ENCODE measurements at regions not wholly inside any gene's neighbourhood (a gene's known extent, or its start where the extent isn't known, plus 50 kb on each side); places are given as distances from the start of the nearest gene placed in this dataset.

DNA sequence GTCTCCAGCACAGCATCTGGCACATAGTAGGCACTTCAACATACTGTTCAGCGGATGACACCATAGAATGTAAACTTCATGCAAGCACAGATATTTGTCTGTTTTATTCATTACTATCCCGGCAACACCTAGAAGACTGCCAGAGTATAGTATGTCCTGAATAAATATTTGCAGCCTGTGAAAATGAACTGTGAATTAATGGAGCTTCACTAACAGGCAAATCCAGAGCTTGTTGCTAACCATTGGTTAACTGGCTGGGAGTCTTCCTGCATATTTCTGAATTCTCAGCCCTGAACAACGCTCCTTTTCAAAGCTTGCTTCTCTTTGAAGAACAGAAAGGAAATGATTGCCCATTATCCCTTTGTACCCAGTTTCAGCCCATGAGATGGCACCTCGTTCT, 243.3 kb upstream of the CRY1 start:
- no peak for DNase-seq (ENCODE audit: low read depth, low spot score)
- peak overlapping the region; percentile 69 for H3K27ac ChIP-seq

- peak overlapping the region; percentile 69 for H3K27ac ChIP-seq
- peak; percentile 88 for DNase-seq (ENCODE audit: low read depth, low spot score)
Observed at GRCh38 chr12:107337346-107338095, 244.2 kb upstream of the CRY1 start.

- DNase-seq (ENCODE audit: low read depth, low spot score): no peak
Observed at GRCh38 chr12:107339487-107339886, 246.1 kb upstream of the CRY1 start.

DNA sequence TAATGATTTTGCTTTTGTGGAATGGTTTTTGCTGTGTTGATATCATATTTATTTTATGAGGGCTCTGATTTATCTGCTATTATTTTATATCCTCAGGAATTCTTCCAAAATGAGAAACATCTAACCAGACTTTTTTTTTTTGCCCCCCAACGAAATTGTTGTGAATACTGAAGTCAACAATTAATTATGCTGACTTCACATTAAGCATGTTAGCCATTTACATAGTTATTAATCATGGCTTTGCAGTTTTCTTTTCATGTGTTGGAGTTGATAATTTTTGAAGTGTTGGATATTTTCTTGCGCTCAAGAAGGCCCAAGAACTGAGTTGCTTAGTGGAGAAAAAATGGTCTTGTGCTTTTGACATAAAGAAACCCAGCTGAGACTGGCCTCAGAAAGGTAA, 246.6 kb upstream of the CRY1 start:
- no peak for DNase-seq (ENCODE audit: low read depth, low spot score)
- no peak overlapping the region for H3K27ac ChIP-seq

More at GRCh38 chr12:107339487-107339886, 246.1 kb upstream of the CRY1 start:
- no peak overlapping the region for H3K27ac ChIP-seq

DNA sequence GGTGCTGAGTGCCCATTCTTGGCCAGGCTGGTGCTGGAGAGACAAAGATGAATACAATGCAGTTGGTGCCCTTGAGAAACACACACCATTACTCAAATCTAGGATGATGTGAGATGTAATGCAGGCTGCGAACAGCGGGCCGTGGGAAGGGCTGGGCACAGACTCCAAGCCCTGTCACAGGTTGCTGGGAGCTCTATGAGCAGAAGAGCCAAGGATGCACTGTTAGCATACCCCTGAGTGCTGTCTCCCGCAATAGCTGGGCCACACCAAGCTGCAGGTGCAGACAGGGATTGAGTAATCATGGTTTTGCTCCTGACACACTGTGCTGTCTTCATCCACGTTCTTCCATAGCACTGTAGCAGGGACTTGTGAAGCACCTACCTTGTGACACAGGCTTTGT, 247.5 kb upstream of the CRY1 start:
- no peak overlapping the region for H3K27ac ChIP-seq
- DNase-seq (ENCODE audit: low read depth, low spot score): no peak

GRCh38 chr12:107344035-107344808, 250.9 kb upstream of the CRY1 start:
- H3K27ac ChIP-seq: peak overlapping the region; percentile 11
- no peak for DNase-seq (ENCODE audit: low read depth, low spot score)

DNA sequence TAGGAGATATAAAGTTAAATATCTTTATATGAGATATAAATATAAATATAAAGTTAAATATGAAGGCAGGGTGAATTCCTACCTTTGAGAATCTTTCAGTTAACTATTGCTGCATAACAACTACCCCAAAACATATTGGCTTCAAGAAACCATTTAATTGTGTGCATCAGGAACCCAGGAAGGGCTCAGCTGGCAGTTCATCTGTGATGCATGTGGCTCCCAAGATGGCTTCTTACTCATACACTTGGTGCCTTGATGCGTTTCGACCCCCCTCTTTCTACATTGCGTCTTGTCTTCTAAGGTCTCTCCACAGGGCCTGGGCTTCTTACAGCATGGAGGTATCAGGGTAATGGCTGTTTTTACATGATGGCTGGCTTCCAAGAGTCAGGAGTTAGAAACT, 253.9 kb upstream of the CRY1 start:
- no peak for DNase-seq (ENCODE audit: low read depth, low spot score)
- H3K27ac ChIP-seq: no peak overlapping the region

GRCh38 chr12:107349008-107349747, 255.8 kb upstream of the CRY1 start:
- peak overlapping the region; percentile 57 for H3K27ac ChIP-seq
- DNase-seq (ENCODE audit: low read depth, low spot score): peak; percentile 92

DNA sequence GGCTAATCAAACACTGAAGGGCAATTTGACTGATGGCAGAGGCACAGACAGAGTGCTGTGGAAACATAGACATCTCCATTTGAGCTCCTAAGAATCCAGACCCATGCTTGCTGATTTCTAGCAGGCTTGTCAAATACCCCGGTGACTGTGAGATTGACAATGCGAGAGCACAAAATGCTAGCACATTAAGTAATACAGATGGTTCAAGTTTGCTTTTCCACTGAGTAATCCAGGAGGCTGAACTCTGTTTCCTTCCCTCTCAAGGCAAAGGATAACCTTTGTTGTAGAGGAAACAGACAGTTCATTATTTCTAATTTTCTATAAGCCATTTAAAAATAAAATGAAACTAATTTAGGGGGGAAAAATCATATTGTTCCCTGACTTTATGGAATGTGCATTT, 256.5 kb upstream of the CRY1 start:
- DNase-seq (ENCODE audit: low read depth, low spot score): no peak

DNA sequence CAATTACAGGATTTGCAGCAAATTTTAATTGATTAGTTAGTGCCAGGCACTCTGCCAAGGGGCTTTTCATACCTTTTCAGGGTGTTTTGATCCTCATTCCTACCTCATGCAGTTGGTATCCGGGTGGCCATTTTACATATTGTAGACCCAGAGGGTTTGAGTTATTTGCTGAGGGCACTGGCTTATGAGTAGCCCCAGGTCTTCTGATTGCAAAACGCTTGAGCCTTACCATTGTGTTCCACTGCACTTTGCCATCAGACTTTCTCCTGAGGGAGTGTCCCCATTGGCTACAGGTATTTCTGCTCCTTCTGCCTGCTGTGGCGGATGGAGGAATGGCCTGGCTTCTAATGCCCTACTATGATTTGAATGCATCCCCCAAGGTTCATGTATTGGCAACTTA, 257.8 kb upstream of the CRY1 start:
- no peak for DNase-seq (ENCODE audit: low read depth, low spot score)
- H3K27ac ChIP-seq: no peak overlapping the region

More for the DNA sequence above, 256.5 kb upstream of the CRY1 start:
- no peak overlapping the region for H3K27ac ChIP-seq

DNA sequence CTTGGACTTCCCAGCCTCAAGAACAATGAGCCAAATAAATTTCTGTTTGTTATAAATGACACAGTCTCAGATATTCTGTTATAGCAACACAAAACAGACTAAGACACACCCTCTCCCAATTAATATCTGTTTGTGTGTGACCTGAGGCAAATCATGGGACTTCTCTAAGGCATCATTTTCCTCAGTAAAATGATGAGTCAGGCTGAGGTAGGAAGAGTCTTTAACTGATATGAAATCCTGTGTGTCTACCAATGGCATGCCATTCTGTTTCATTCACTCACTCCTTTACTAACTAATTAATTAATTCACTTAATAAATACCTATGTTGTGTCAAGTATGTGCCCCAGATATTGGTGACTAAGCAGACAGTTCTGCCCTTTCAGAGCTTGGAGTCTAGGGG, 258.4 kb upstream of the CRY1 start:
- DNase-seq (ENCODE audit: low read depth, low spot score): no peak
- H3K27ac ChIP-seq: no peak overlapping the region

DNA sequence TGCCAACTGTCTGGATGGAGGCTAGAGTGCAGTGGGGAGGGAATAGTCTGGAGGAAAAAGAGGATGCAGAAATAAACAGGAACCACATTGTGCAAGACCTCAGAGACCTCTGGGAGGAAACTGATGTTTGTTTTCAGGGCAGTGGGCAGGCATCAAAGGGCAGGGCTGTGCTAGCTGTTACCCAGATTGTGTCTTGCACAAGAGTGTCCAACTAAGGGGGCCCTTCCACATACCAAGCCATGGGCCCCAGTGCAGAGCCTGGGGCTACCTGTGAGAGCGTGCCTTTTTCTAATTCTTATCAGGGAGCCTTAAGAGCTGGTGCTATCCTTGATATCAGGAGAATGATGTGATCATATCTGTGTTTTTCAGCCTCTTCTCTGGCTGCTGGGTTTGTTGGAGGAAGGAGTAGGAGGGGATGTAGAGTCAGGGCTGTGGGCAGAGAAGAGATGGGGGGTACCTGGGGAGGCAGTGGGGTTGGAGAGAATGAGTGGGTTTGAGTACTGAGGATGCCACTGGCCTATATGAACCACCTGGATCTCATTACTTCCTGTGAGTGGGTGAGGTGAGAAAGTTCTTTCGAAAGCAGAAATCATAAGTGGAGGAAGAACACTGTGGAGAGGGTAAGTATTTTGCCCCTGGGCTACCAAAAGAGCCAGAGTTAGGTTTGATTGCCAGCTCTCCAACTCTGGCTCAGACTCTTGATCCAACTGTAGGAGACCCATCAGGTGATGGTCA, 259.2 kb upstream of the CRY1 start:
- no peak for DNase-seq (ENCODE audit: low read depth, low spot score)
- H3K27ac ChIP-seq: no peak overlapping the region

DNA sequence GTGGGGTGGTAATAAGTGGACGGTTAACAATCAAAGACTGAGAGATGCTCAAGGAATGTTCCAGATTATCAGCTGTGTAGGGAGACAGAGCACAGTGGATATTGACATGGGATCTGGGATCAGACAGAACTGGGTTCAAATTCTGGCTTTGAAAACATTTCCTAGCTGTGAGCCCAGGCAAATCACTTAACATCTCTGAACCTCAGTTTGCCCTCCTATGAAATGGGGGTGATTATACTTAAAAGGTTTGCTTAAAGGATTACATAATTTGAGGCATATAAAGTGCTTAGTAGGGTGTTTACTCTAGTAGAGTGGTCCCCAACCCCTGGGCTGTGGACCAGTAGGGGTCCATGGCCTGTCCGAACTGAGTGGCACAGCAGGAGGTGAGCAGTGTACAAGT, 260.0 kb upstream of the CRY1 start:
- no peak for DNase-seq (ENCODE audit: low read depth, low spot score)
- no peak overlapping the region for H3K27ac ChIP-seq

GRCh38 chr12:107355004-107355565, 261.7 kb upstream of the CRY1 start:
- DNase-seq (ENCODE audit: low read depth, low spot score): no peak

DNA sequence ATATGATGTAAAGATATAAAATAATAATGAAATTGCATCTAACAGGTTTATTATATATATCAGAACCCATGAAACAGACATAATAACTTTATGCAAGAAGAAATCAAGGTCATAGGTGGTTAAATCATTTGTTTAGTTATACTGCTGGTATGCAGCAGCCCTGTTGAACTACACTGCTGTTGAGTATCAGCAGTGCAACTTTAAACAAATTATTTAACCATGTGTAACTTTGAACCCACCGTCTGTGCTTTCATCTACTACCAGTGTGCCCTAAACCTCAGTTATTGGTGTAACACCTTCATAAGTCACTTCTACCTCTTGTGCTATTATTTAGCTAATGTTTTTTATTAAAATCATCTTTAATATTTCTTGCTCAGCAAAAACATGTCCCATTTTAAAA, 262.3 kb upstream of the CRY1 start:
- H3K27ac ChIP-seq: no peak overlapping the region
- DNase-seq (ENCODE audit: low read depth, low spot score): no peak

More at GRCh38 chr12:107355004-107355565, 261.7 kb upstream of the CRY1 start:
- no peak overlapping the region for H3K27ac ChIP-seq

DNA sequence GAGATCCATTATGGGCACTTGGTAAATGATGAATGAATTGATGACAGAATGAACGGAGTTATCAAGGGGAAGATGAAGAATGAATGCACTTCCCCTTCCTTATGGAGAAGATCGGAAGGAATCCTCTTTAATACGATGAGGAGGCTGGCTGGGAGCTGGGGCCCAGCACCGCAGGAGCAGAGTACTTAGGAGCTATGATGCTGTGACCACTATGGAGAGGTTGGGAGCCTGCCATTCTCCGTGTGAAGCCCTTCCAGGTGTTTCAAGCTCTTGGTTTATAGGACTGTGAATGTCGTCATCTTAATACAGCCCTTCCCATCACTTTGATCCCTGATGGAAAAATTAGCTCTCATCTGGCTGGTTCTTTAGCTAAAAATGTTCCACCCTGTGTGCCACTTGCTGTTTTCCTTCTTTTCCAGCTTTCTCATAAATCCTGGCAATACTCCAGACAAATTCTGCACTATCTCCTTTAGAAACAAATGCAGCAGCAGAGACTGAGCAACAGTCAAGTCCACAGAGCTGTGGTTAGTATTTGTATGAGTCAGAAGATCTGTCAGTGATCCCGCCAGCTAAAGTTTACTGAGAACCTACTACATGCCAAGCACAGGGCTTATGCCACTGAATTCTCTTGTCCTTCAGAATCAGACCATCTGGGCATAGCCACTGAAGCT, 263.1 kb upstream of the CRY1 start:
- DNase-seq (ENCODE audit: low read depth, low spot score): no peak
- H3K27ac ChIP-seq: no peak overlapping the region

DNA sequence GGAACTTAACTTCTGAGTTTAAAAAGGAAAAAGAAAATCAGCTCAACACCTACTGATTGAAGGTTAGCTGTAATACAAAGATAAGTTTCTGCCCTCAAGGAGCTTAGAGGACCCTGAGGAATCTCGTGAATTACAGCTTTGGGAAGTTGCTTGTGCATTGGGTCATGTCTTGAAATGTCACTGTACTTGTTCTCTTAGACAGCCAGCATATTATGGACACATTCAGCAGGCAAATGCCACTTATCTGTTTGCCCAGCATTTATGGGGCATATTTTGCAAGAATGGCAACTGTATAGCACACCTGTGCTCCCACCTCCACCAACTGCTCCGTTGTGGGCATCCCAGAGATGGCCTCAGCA, 263.6 kb upstream of the CRY1 start:
- no peak overlapping the region for H3K27ac ChIP-seq
- DNase-seq (ENCODE audit: low read depth, low spot score): no peak

GRCh38 chr12:107359382-107359781, 266.0 kb upstream of the CRY1 start:
- no peak for DNase-seq (ENCODE audit: low read depth, low spot score)
- H3K27ac ChIP-seq: no peak overlapping the region

DNA sequence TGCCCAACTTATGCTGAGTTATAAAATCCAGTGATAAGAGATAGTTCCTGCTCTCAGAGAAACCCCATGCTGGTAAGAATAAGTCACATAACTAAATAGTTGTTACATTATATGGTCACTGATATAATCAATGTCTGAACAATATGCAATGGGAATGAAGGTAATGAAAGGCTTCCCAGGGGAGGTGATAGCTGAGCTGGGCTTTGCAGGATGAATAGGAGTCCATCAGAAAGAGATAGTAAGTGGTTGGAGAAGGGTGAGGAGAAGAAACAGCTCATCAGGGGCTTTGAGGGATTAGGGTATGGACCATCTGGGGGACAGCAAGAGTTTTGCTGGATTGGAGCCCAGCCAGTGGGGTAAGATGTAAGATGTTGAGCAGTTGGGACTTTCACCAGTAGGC, 266.7 kb upstream of the CRY1 start:
- DNase-seq (ENCODE audit: low read depth, low spot score): no peak
- peak overlapping the region; percentile 32 for H3K27ac ChIP-seq

DNA sequence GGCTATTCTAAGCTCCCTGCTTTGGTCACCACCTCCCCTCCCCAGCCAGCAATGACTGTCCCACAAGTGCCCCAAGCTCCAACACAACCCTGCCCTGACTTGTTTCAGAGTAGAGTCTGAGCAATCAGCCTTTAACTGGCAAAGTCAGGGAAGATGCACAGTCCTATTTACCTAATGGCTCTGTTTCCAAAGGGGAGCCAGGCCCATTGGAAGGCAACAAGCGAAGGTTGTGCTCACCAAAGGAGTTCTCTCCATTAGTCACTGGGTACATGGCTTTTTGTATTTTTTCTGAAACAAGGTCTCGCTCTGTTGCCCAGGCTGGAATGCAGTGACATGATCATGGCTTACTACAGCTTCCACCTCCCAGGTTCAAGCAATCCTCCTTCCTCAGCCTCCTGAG, 267.1 kb upstream of the CRY1 start:
- no peak for DNase-seq (ENCODE audit: low read depth, low spot score)
- peak overlapping the region; percentile 32 for H3K27ac ChIP-seq
